ENCODE measurements at regions not wholly inside any gene's neighbourhood (a gene's known extent, or its start where the extent isn't known, plus 50 kb on each side); places are given as distances from the start of the nearest gene placed in this dataset.

- Histone ChIP-seq H3K4me1 (ENCODE audit: low read depth) (no peaks in the 10 kb centered on the region), H3K9me3 (ENCODE audit: low read depth) (no peaks in the 10 kb centered on the region), H3K27ac (no peak overlapping the region), H3K27me3 (no peaks in the 10 kb centered on the region), H3K4me3 (no peak overlapping the region), H3K36me3 (no peaks in the 10 kb centered on the region)
- DNase-seq (ENCODE audit: low read depth in 1 of 2, low spot score in 1 of 2), result no peak
- TF ChIP-seq, protein P1, sequence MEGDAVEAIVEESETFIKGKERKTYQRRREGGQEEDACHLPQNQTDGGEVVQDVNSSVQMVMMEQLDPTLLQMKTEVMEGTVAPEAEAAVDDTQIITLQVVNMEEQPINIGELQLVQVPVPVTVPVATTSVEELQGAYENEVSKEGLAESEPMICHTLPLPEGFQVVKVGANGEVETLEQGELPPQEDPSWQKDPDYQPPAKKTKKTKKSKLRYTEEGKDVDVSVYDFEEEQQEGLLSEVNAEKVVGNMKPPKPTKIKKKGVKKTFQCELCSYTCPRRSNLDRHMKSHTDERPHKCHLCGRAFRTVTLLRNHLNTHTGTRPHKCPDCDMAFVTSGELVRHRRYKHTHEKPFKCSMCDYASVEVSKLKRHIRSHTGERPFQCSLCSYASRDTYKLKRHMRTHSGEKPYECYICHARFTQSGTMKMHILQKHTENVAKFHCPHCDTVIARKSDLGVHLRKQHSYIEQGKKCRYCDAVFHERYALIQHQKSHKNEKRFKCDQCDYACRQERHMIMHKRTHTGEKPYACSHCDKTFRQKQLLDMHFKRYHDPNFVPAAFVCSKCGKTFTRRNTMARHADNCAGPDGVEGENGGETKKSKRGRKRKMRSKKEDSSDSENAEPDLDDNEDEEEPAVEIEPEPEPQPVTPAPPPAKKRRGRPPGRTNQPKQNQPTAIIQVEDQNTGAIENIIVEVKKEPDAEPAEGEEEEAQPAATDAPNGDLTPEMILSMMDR (IDR thresholded peaks at IDR 0.05; ENCODE audit: low read depth, low read length), result no peak
Measured at GRCh38 chr15:46622851-46623250, 988.0 kb downstream of the SQOR start.

DNA sequence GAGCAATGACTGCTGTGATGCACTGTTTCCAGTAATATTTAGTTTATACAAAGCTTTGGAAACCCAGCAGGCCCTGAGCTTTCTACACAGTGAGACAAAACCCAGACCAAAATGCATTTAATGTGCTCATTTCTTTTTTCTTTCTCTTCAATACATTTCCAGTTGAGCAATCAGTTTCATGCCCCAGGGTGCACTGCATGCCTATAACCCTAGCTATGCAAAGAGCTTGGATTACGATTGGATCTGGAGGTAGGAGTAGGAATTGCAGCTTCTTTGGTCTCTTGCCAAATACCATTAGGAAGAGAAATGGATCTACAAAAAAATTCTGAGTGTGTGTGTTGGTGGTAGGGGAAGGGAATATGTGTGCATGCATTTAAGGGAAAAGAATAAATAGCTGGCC, 1001.4 kb downstream of the SQOR start:
- no peaks in the 10 kb centered on the region for H3K9me3 ChIP-seq (ENCODE audit: low read depth)
- no peaks in the 10 kb centered on the region for H3K27me3 ChIP-seq
- no peak overlapping the region for H3K4me3 ChIP-seq
- no peak overlapping the region for H3K27ac ChIP-seq
- DNase-seq (ENCODE audit: low read depth in 1 of 2, low spot score in 1 of 2), result peak in 1 of 2 donors; percentile 10
- TF ChIP-seq, protein P1 (IDR thresholded peaks at IDR 0.05; ENCODE audit: low read depth, low read length), result no peak
- H3K36me3 ChIP-seq, result no peaks in the 10 kb centered on the region
- no peaks in the 10 kb centered on the region for H3K4me1 ChIP-seq (ENCODE audit: low read depth)

- no peaks in the 10 kb centered on the region for H3K4me1 ChIP-seq (ENCODE audit: low read depth)
- no peak overlapping the region for H3K4me3 ChIP-seq
- H3K9me3 ChIP-seq (ENCODE audit: low read depth), result no peaks in the 10 kb centered on the region
- H3K27me3 ChIP-seq, result no peaks in the 10 kb centered on the region
- no peak for DNase-seq (ENCODE audit: low read depth in 1 of 2, low spot score in 1 of 2)
- H3K36me3 ChIP-seq, result no peaks in the 10 kb centered on the region
- H3K27ac ChIP-seq, result no peak overlapping the region
- TF ChIP-seq, protein P1 (IDR thresholded peaks at IDR 0.05; ENCODE audit: low read depth, low read length), result no peak
Measured at GRCh38 chr15:46644501-46645481, 1010.0 kb downstream of the SQOR start.

- H3K4me3 ChIP-seq, result no peak overlapping the region
- no peak for DNase-seq (ENCODE audit: low read depth in 1 of 2, low spot score in 1 of 2)
- H3K36me3 ChIP-seq, result no peaks in the 10 kb centered on the region
- no peaks in the 10 kb centered on the region for H3K27me3 ChIP-seq
- H3K9me3 ChIP-seq (ENCODE audit: low read depth), result no peaks in the 10 kb centered on the region
- TF ChIP-seq, protein P1 (IDR thresholded peaks at IDR 0.05; ENCODE audit: low read depth, low read length), result no peak
- no peak overlapping the region for H3K27ac ChIP-seq
- no peaks in the 10 kb centered on the region for H3K4me1 ChIP-seq (ENCODE audit: low read depth)
Measured at GRCh38 chr15:46646490-46646889, 1011.7 kb downstream of the SQOR start.

DNA sequence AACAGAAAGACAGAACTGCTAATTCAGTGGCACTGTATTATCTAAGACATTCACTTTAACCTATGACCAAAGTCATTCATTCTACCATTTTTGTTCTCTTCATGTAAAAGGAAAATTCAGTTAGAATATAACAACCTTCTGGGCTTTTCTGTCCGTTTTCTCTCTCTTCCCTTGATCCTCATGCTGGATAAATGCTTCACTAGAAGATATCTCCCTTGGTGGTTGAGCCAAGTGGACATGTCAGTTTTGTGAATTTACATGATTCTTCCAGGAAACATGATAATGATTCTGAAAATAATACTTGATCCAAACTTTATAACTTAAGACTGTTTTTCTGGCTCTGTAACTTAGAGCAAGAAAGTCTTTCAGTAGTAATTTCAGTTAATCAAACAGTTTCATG, 1012.2 kb downstream of the SQOR start:
- Histone ChIP-seq H3K9me3 (ENCODE audit: low read depth) (no peaks in the 10 kb centered on the region), H3K4me1 (ENCODE audit: low read depth) (no peaks in the 10 kb centered on the region), H3K36me3 (no peaks in the 10 kb centered on the region), H3K27ac (no peak overlapping the region), H3K4me3 (no peak overlapping the region), H3K27me3 (no peaks in the 10 kb centered on the region)
- DNase-seq (ENCODE audit: low read depth in 1 of 2, low spot score in 1 of 2), result no peak
- TF ChIP-seq, protein P1 (IDR thresholded peaks at IDR 0.05; ENCODE audit: low read depth, low read length), result no peak
